ENCODE measurements at regions not wholly inside any gene's neighbourhood (a gene's known extent, or its start where the extent isn't known, plus 50 kb on each side); places are given as distances from the start of the nearest gene placed in this dataset.

GRCh38 chr1:232751393-232752140 lies 53.6 kb upstream of the MAP10 start:
- H3K9ac ChIP-seq (ENCODE audit: extremely low read depth, low read length, poor library complexity, severe bottlenecking) = no peak overlapping the region
- peaks cover 46% of the 10 kb centered on the region for H3K9me3 ChIP-seq (ENCODE audit: control insufficient read depth, low read length)
- H3K27me3 ChIP-seq (ENCODE audit: control insufficient read depth, insufficient read depth, low read length, poor library complexity, severe bottlenecking) = no peaks in the 10 kb centered on the region
- H3K4me3 Mint-ChIP-seq = no peak overlapping the region
- WGBS, 2 experiments (ENCODE audit: insufficient coverage in 1 of 2, insufficient read length in 1 of 2) = 57 to 80% methylated on average over 2 to 7 of the region's 7 CpGs
- no peak for DNase-seq
- no peak overlapping the region for H3K4me3 ChIP-seq (ENCODE audit: low read length)
- peaks cover 4% of the 10 kb centered on the region for H3K36me3 Mint-ChIP-seq (ENCODE audit: low read depth)
- H3K27me3 Mint-ChIP-seq (ENCODE audit: insufficient read depth) = no peaks in the 10 kb centered on the region
- no peak for TF ChIP-seq CTCF (conservative IDR thresholded peaks at IDR 0.05)
- H3K4me1 ChIP-seq (ENCODE audit: control insufficient read depth, insufficient read depth, low read length) = no peaks in the 10 kb centered on the region
- H3K4me1 Mint-ChIP-seq = no peaks in the 10 kb centered on the region
- H3K36me3 ChIP-seq (ENCODE audit: control insufficient read depth, insufficient read depth, low read length) = no peaks in the 10 kb centered on the region
- H3K27ac Mint-ChIP-seq = no peak overlapping the region
- no peak overlapping the region for H3K27ac ChIP-seq (ENCODE audit: low read depth, low read length)
- peaks cover 30% of the 10 kb centered on the region for H3K9me3 Mint-ChIP-seq

DNA sequence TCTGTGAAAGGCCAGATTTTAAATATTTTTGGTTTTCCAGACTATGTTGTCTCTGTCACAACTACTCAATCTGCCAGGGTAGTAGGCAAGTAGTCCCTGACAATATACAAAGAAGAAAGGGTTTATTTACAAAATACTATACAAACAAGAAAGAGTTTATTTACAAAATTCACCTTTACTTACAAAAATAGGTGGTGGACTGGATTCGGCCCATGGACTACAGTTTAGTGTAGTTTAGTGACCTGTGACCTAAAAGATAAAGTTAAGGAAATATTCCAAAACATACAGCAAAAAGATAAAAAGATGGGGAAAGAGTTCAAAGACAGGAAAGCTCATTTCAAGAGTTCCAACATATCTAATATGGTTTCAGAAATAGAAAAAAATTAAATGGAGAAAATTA lies 52.9 kb upstream of the MAP10 start:
- H3K27me3 ChIP-seq (ENCODE audit: control insufficient read depth, insufficient read depth, low read length, poor library complexity, severe bottlenecking) = no peaks in the 10 kb centered on the region
- no peak overlapping the region for H3K27ac ChIP-seq (ENCODE audit: low read depth, low read length)
- Mint-ChIP-seq H3K27me3 (ENCODE audit: insufficient read depth) (no peaks in the 10 kb centered on the region), H3K4me1 (no peaks in the 10 kb centered on the region), H3K9me3 (peaks cover 23% of the 10 kb centered on the region), H3K4me3 (no peak overlapping the region), H3K36me3 (ENCODE audit: low read depth) (peaks cover 4% of the 10 kb centered on the region), H3K27ac (no peak overlapping the region)
- TF ChIP-seq CTCF (conservative IDR thresholded peaks at IDR 0.05) = no peak
- H3K4me1 ChIP-seq (ENCODE audit: control insufficient read depth, insufficient read depth, low read length) = no peaks in the 10 kb centered on the region
- peaks cover 44% of the 10 kb centered on the region for H3K9me3 ChIP-seq (ENCODE audit: control insufficient read depth, low read length)
- H3K36me3 ChIP-seq (ENCODE audit: control insufficient read depth, insufficient read depth, low read length) = no peaks in the 10 kb centered on the region
- WGBS, 2 experiments (ENCODE audit: insufficient coverage in 1 of 2, insufficient read length in 1 of 2) = no CpG with 5 or more reads among the region's 1 CpG
- H3K4me3 ChIP-seq (ENCODE audit: low read length) = no peak overlapping the region
- DNase-seq = no peak
- H3K9ac ChIP-seq (ENCODE audit: extremely low read depth, low read length, poor library complexity, severe bottlenecking) = no peak overlapping the region

GRCh38 chr1:232754930-232755329 lies 50.3 kb upstream of the MAP10 start:
- no peak overlapping the region for H3K4me3 ChIP-seq (ENCODE audit: low read length)
- no peak overlapping the region for H3K9ac ChIP-seq (ENCODE audit: extremely low read depth, low read length, poor library complexity, severe bottlenecking)
- no peaks in the 10 kb centered on the region for H3K27me3 ChIP-seq (ENCODE audit: control insufficient read depth, insufficient read depth, low read length, poor library complexity, severe bottlenecking)
- H3K36me3 Mint-ChIP-seq (ENCODE audit: low read depth) = no peaks in the 10 kb centered on the region
- H3K27ac Mint-ChIP-seq = no peak overlapping the region
- H3K4me3 Mint-ChIP-seq = no peak overlapping the region
- 70 to 73% methylated on average over 1 of the region's 1 CpG for WGBS, 2 experiments (ENCODE audit: insufficient coverage in 1 of 2, insufficient read length in 1 of 2)
- no peaks in the 10 kb centered on the region for H3K4me1 ChIP-seq (ENCODE audit: control insufficient read depth, insufficient read depth, low read length)
- no peak for DNase-seq
- peaks cover under 1% of the 10 kb centered on the region for H3K9me3 Mint-ChIP-seq
- no peak overlapping the region for H3K27ac ChIP-seq (ENCODE audit: low read depth, low read length)
- H3K36me3 ChIP-seq (ENCODE audit: control insufficient read depth, insufficient read depth, low read length) = no peaks in the 10 kb centered on the region
- TF ChIP-seq CTCF (conservative IDR thresholded peaks at IDR 0.05) = no peak
- no peaks in the 10 kb centered on the region for H3K27me3 Mint-ChIP-seq (ENCODE audit: insufficient read depth)
- peaks cover 19% of the 10 kb centered on the region for H3K9me3 ChIP-seq (ENCODE audit: control insufficient read depth, low read length)
- no peaks in the 10 kb centered on the region for H3K4me1 Mint-ChIP-seq

All from endodermal cell (in vitro differentiated cells).